Left renal cortex interstitium (tissue), 4 donors: ENCODE measurements at regions not wholly inside any gene's neighbourhood (a gene's known extent, or its start where the extent isn't known, plus 50 kb on each side); places are given as distances from the start of the nearest gene placed in this dataset.

Source experiments
- DNase-seq, 4 donors: peaks; one replicate each; pipeline ENCODE4 v3.0.0-alpha.2; 2013; ENCODE audit warnings: low read depth in 4 of 4, low spot score in 2 of 4, missing footprints in 1 of 4

DNA sequence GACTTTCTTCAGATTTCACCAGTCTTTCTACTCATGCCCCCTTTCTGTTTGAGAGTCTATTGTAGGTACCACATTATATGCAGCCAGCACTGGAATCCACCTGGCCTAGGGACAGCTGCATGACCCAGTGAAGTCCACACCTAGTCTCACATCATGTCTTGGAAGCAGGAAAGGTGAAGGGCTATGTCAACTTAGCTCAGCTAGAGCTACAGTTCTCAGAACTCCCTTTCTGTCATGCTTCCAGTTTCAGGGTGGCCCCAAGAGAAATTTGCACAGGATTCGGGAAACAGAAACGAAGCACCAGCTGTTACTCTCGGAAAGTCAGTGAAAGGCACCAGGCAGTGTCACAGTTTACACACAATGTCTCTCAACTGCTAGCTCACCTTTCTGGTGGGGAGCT lies 51.6 kb upstream of the NLRP1 start:
- DNase-seq = no peak

DNA sequence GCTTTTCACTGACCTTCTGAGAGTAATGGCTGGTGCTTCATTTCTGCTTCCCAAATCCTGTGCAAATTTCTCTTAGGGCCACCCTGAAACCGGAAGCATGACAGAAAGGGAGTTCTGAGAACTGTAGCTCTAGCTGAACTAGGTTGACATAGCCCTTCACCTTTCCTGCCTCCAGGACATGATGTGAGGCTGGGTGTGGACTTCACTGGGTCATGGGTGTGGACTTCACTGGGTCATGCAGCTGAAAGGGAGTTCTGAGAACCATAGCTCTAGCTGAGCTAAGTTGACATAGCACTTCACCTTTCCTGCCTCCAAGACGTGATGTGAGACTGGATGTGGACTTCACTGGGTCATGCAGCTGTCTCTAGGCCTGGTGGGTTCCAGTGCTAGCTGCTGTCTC lies 54.3 kb upstream of the NLRP1 start:
- no peak for DNase-seq

DNA sequence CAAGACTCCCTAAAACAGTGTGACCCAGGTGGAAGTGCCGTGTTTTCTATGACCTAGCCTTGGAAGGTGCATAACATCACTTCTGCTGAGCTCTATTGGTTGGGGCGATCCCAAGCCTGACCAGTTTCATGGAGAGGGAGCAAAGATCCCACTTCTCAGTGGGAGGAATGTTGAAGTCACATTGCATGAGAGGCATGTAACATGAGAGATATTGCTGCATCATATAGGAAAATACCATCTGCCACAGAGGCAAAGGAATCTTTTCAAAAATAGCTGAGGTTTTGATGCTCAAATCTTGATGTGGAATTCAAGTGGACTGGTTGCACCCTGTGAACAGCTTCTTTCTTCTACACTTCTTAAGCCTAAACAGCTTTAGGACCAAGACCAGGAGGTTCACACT lies 56.4 kb upstream of the NLRP1 start:
- no peak for DNase-seq

DNA sequence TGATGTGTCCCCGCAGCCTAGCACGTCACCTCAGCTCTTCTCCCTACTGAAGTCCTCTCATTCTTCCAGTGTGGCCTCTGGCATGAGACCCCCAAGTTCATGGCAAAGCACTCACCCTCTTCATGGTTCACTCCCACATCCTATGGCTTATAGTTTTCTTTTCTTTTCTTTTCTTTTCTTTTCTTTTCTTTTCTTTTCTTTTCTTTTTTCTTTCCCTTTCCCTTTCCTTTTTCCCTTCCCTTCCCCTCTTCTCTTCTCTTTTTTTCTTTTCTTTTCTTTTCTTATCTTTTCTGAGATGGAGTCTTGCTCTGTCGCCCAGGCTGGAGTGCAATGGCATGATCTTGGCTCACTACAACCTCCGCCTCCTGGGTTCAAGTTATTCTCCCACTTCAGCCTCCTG lies 58.4 kb upstream of the NLRP1 start:
- DNase-seq = no peak

DNA sequence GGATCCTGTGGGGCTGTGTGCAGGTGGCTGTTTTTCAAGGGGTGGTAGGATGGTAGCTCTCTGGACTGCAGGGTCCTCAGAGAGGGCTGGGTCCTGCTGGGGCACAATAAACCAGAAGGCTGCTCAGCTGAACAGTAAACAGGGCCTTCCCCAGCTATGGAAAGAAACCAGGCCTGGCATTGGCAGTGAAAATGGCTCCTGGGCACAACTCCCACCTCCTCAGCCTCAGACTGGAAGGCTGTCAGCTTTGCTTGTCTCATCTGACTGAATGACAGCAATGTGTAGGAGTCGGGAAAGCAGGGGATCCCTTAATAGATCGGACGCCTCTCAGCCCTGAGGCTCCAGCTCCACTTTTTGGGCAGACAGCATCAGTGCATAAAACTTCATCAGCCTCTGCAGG lies 59.8 kb upstream of the NLRP1 start:
- DNase-seq = no peak

DNA sequence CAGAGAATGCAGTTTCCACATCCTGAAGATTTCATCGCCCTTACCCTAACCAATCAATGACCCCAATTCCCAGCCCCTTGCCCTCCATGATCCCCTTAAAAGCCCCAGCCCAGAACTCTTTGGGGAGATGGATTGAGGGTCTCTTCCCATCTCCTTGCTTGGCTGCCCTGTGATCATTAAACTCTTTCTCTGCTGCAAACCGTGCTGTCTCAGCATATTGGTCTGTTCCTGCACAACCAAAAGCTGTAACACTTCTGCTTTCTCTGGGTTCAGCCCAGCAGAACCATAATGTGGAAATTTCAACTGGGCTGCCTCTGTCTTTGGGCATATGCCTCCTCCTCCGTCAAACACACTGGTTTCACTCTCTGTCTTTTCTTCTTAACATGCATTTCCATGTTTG lies 67.0 kb upstream of the NLRP1 start:
- DNase-seq = no peak

DNA sequence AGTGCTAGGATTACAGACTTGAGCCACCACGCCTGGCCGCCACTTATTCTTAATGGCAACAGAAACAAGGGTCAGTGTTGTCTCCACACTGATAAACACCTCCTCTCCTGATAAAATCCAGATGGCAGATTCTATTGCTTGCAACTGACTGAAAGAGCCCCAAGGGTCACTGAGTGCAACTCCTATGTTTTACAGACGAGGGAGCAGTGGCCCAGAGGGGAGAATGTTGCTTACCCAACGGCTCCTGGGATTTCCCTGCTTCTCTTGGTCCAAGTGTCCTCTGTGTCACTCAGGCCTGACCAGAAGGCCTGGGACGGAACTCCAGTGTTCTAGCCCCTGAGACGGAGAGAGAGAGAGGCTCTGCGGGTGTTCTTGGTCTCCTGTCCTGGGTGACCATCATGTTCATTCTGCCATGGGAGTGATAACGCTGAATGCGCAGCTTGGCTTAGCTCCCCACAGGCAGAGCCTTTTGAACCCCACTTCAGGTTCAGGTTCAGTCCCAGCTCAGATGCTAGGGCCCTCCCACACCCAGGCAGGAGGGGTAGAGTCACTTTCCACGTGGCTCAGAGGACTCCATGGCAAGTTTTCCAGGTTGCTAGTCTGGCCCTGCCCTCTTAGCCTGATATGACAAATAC lies 77.3 kb upstream of the NLRP1 start:
- DNase-seq = no peak

DNA sequence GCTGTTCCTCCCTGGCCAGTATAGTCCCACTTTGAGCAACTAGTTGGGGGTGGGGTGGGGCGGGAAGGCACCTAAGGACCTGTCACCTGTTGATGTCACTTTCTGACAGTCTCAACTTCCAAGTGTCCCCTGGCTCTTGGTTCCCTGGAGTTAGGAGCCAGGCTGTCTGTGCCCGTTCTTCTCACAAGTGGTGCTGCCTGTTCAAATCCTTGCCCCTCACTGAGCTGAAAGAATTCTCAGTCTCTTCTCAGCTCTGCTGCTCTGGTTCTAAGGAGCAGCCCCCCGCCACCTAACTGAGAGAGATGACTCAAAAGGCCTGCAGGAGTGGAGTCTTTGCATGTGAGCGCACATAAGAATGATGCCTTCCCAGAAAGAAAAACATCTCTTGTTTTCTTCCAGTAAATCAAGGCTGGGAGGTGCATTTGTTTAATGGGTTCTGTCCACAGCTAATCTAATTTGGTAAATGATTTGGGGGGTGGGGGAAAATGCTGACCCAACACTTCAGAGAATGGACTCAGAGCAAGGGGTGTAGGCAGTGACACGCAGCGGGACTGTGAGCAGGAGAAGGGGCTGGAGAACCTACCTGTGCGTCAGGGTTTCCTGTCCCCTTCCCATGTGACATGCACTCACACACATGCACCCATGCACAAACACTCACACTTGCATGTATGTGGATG lies 78.2 kb upstream of the NLRP1 start:
- no peak for DNase-seq

DNA sequence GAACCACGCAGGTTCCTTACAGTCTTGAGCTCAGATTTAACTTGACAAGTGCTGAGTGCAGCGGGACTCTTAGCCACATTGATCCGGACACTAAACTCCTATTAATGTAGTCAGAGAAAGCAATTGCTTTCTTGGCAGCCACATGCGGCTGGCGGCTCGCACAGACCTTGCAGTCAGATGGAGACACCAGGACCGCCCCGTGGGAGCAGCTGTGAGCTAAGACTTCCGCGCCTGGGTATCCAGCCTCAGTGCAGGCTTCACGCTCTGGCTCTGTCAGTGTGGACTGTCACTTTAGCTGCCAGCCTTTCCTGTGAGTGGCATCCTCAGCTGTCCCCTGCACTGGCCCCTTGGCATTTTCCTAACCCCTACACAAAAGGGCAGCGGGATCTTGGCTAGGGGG lies 80.9 kb upstream of the NLRP1 start:
- DNase-seq = no peak

DNA sequence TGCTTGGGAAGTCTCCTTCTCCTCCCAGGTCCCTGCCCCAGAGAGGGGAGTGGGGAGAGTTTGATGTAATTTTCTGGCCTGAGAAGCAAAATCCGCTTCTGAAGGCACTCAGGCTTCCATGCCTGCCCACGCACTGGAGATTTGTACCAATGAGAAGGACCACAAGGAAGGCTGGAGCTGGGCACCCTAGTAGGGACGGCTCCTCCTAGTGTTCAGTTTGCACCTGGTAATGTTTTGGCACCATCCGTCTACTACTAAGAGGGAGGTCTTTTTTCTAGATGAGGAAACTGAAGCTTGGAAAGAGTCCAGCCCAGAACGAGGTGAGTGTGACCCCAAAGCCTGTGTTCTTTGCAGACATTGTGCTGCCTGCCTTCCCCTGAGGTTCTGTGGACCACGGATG lies 83.6 kb upstream of the NLRP1 start:
- DNase-seq = no peak

DNA sequence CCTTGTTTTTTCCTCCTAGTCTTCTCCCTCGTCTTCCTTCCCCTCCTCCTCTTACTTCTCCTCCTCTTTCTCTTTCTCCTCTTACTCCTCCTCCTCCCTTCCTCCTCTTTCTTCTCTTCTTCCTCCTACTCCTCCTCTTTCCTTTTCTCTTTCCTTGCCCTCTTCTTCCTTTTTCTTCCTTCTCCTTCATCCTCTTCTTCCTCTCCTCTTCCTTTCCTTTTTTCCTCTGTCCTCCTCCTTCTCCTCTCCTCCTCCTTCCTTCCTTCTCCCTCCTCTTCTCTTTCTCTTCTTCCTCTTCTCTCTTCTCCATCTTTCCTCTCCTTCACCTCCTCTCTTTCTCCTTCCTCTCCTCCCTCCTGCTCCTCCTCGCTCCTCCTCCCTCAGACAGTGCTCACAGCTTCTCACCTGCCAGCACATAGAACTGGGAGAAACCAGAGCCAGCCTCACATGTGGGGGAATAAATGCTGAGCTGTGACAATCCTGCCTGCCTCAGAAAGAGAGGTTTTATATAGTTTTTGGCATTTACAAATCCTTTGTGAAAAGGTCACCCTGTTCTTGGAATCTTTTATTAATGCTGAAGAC lies 84.3 kb upstream of the NLRP1 start:
- no peak for DNase-seq

DNA sequence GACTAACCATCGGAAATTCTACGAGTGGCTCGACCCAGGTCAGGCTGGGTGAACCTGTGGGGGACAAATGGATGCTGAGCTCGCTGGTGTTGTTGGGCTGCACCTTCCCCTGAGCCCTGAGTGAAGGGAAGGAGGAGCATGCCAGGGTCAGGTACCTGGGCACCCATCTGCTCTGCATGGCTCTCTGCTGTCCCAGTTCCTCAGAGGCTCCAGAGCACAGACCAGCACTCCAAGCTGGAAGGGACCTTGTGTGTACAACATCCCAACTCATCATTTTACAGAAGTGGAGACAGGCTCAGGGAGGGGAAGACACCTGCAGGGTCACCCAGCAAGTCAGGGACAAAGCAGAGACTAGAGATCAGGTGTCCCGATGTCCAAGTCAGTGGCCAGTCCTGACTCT lies 84.9 kb upstream of the NLRP1 start:
- no peak for DNase-seq

DNA sequence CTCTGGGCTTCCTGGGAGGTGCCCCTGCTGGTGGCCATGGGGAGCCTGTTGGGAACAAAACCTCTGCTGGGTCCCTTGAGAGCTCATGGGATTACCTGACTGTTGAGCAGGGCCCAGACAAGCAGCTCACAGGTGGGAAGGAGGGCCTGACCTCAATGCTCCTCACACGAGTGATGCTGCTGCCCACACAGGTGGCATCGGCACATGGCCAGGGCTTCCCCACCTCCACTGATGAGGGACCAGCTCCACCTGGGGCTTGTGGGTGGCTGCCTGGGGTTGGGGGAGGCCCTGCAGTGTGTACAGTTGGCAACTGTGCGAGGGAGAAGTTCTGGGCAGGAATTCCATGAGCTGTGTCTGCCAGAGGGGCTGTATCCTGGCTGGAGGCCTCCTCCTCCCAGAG lies 87.8 kb upstream of the NLRP1 start:
- DNase-seq = no peak

DNA sequence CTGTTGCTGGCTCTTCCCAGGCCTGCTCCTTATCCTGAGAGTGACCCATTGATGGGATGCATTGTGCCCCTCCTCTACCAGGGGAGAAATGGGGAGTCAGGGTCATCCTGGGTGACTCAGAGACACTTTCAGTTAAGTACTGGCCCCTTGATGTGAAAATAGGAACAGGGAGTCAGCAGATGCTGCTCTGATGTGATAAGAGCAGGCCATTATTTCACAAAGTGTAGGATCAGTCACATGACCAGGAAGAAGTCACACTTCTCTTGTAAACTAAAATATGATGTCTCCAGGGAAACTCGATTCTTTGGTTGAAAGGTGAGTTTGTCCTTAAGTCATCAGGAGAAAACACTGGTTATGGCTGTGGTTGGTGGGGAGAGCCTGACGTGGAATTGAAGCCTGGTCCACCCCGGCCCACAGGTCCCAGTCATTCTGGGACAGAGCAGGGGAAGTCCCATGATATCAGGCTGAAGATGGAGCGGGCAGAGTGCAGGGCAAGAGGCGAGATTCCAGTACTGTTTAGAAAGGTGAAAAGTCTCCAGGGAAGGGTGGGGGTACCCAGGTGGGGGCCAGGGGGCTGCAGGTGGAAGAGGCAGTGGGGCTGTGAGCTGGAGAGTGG lies 88.6 kb upstream of the NLRP1 start:
- DNase-seq = no peak

DNA sequence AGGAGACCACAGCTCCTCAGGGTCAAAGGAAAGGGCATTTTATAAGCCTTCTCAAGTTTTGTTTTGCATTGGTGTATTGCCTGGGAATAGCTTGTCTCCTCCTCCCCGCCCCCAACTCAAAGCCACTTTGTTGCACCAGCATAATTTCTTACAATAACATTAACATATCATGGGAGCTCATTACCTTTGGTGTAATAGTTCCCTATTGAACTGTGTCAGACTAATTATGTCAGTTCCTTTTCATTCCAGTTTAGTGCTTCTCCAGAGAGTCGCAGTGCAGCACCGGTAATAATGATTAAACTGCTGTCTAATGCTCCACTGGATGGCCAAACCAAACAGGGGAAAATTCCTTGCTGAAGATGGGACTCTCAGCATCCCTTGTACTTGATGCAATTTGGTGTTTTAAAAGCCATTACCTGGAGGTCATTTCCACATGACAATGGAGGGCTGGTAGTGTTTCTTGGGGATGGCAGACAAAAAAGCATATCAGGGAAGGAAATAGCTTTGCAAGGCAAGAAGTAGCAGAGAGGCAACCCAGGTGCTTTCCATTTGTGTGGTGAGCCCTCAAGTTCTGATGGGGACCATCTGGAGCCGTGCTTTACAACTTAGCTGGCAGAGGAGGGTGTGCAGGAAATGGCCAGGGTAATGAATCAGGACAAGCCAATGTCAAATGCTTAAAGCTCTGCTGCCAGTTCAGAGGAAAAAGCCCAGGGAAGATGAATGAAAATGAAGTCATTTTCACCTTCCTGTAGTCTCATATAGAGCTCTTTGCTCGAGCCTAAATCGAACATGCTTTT lies 91.5 kb upstream of the NLRP1 start:
- peak in 1 of 4 donors; percentile 60 for DNase-seq

DNA sequence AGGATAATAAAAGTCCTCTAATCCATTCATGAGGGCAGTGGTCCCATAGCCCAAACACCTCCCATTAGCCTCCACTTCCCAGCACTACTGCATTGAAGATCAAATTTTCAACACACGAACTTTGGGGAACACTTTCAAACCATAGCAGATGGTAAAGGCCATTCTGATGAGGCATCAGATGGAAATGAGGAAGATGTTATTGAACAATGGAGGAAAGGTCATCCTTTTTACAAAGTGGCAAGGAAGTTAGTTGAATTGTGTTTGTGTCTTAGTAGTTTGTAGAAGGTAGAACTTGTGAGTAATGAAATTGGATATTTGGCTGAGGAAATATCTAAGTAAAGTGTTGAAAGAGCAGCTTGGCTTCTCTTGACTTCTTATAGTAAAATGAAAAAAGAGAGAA lies 93.3 kb upstream of the NLRP1 start:
- no peak for DNase-seq

DNA sequence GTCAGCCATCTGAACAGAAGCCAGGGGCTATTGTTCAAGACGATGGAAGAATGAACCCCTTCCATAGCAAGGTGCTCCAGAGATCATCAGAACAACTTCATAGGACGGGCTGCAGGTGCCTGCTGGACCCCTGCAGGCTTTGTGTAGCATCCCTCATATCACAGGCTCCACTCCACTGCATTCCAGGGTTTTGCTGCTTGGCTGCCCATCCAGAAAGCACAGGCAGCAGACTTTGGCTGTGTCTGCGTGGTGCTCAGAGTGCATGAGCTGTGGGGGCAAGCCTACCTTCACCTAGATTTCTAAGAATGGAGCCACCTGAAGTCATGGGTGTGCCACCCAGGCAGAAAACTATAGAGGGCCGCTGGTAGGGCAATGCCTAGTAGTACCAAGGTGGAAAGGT lies 93.9 kb upstream of the NLRP1 start:
- DNase-seq = no peak

DNA sequence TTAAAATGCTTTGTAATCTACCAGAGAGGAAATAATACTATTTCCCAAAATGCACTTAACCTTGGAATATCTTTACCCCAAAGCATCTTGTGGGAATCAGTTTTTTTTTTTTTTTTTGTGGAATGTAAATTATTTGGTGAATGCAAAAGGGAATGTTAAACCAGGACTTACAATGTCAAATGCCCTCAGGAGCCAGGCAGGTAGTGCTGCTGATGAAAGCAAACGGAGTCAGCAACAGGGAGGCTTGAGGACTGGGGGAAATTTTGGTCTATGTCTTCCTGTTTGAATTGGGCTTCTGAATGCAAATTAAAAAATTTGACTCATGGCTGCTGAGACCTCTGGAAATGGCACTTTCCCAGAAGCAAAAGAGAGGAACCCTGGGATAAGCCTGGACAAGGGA lies 96.5 kb upstream of the NLRP1 start:
- DNase-seq = no peak

DNA sequence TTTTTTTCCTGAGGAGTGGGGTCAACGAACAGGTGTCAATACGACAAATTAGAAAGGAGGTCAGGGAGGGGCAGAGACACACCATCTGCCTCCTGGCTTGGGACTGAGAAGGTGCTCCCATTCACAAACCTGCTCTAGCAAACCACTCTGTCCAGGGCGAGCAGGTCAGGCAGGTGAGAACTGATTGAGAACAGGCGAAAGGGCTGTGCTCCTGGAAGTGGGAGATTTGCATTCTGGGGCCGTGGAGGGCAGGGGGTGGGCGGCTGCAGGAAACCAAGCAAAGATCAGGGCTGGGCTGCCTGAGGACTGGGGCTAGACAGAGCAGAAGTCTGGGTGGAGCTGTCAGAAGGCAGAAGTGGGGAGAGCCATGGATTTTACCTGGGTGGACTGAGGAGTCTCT lies 98.9 kb upstream of the NLRP1 start:
- no peak for DNase-seq

DNA sequence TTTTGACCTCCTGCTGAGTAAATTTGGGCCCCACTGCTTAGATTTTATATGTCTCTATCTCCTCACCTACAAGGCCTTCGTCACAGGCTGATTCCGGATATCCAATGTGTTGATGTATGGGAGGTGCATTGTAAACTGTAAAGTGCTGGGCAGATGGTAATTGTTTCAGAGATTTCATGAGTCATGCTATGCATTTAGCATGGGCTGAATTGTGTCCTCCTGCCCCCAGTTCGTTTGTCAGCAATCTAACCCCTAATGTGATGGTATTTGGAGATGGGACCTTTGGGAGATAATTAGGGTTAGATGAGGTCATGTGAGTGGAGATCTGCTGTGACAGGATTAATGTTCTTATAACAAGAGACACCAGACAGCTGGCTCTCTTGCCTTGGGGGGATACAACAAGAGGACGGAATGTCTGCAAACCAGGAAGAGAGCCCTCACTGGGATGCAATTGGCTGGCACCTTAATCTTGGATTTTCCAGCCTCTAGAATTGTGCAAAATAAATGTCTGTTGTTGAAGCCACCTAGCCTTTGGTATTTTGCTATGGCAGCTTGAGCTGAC lies 101.8 kb upstream of the NLRP1 start:
- no peak for DNase-seq

DNA sequence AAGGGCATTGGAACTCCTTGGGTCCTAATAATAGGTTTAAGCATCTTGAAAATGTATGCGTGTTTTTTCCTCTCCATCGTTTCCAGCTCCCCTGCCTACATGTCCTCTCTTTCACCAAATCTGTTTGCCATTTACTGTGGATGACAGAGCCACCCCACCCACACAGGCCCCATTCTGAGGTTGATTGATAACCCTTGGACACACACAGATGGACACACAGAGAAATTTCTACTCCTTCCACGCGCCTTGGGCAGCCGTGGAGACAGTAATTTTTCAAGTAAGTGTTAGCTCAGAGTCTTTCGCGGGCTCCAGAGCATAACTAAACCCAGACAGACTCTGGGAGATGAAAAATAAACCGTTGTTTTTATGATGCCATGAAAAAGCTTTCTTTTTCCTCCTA lies 103.3 kb upstream of the NLRP1 start:
- DNase-seq = no peak
